Thyroid gland (tissue), 4 donors: ENCODE measurements at regions not wholly inside any gene's neighbourhood (a gene's known extent, or its start where the extent isn't known, plus 50 kb on each side); places are given as distances from the start of the nearest gene placed in this dataset.

Experiments
- CTCF ChIP-seq, 6 experiments: fragments of 200-600 bp in 3 of 6; fragments of 450-650 bp in 3 of 6; sonication (generic) in 3 of 6; IDR thresholded peaks; one replicate each; pipeline ENCODE4 v1.5.1; 2016 to 2019; ENCODE audit warnings: antibody characterized with exemption in 6 of 6, mild to moderate bottlenecking in 2 of 6, inconsistent platforms in 1 of 6, moderate library complexity in 1 of 6
- POLR2A ChIP-seq, 2 donors: fragments of 450-650 bp; IDR thresholded peaks; one replicate each; pipeline ENCODE4 v1.6.1; 2017; ENCODE audit warnings: antibody characterized with exemption in 2 of 2, mild to moderate bottlenecking in 2 of 2, moderate library complexity in 1 of 2

DNA sequence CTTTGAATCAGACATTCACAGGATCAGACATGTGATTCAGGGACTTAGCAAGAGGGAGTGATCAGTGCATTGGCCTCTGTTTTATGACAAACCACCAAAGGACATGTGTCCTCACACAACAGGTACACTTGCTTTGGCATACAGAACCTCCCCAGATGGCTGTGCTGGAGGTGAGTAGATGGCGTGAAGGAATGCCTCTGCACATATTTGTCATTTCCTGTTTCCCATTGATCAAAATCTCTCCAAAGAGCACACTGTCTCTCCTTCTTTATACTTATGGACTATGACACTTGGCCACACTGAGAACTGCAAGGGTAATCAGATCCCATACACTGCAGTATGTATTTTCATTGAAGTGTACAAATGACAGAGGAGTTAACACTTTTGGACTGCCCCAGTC lies 927.6 kb downstream of the TSN start:
- TF ChIP-seq CTCF (IDR thresholded peaks at IDR 0.05) (no peak), POLR2A (IDR thresholded peaks at IDR 0.05) (no peak)
